Esophagus muscularis mucosa (tissue), 4 donors: ENCODE measurements at regions not wholly inside any gene's neighbourhood (a gene's known extent, or its start where the extent isn't known, plus 50 kb on each side); places are given as distances from the start of the nearest gene placed in this dataset.
"Not testable (repeated sequence)": the region's sequence is repeated elsewhere in the genome, so short reads cannot be mapped to it uniquely, and the experiment has no call there.

ENCODE experiments used
- DNase-seq: peaks from one replicate; pipeline ENCODE4 v3.0.0-alpha.2; 2017; ENCODE audit errors: extremely low spot score
- H3K27ac ChIP-seq, 4 donors: fragments of 200-600 bp; sonication (generic); replicated peaks in 1 of 4; 1 replicate in 3 of 4; 2 replicates in 1 of 4; pipeline ENCODE4 v1.5.1; 2016 to 2019; ENCODE audit warnings: mild to moderate bottlenecking in 1 of 4
- H3K27me3 ChIP-seq, 4 donors: fragments of 200-600 bp; sonication (generic); one replicate each; pipeline versions ENCODE4 v1.5.1 to v1.6.0; 2016 to 2019
- H3K36me3 ChIP-seq, 4 donors: fragments of 200-600 bp; sonication (generic); one replicate each; pipeline ENCODE4 v1.5.1; 2016 to 2019
- H3K4me1 ChIP-seq, 4 donors: fragments of 200-600 bp; sonication (generic); one replicate each; pipeline ENCODE4 v1.5.1; 2016 to 2019
- H3K4me3 ChIP-seq, 4 donors: fragments of 200-600 bp; sonication (generic); 1 replicate in 2 of 4; 2 replicates in 2 of 4; pipeline ENCODE4 v1.5.1; 2016 to 2019; ENCODE audit warnings: mild to moderate bottlenecking in 4 of 4, moderate library complexity in 1 of 4
- H3K9me3 ChIP-seq, 4 donors: fragments of 200-600 bp; sonication (generic); 1 replicate in 3 of 4; 2 replicates in 1 of 4; pipeline ENCODE4 v1.5.1; 2016 to 2019
- CTCF ChIP-seq, 3 experiments: fragments of 200-600 bp in 2 of 3; fragments of 450-650 bp in 1 of 3; sonication (generic) in 2 of 3; IDR thresholded peaks; one replicate each; pipeline ENCODE4 v1.5.1; 2017 to 2019; ENCODE audit warnings: antibody characterized with exemption in 3 of 3, mild to moderate bottlenecking in 2 of 3, moderate library complexity in 1 of 3
- EP300 ChIP-seq: sonication (generic); formaldehyde crosslinking; IDR thresholded peaks from one replicate; pipeline ENCODE4 v1.6.1; 2017; ENCODE audit warnings: antibody characterized with exemption
- POLR2A ChIP-seq: fragments of 450-650 bp; IDR thresholded peaks from one replicate; pipeline ENCODE4 v1.6.1; 2017; ENCODE audit warnings: antibody characterized with exemption, moderate library complexity, mild to moderate bottlenecking, low read depth
- POLR2AphosphoS5 ChIP-seq, 2 donors: sonication (generic); formaldehyde crosslinking; IDR thresholded peaks; one replicate each; pipeline ENCODE4 v1.6.1; 2017; ENCODE audit warnings: antibody characterized with exemption in 2 of 2
- whole genome bisulfite sequencing: methylation state at CpG from one replicate; pipeline ENCODE4 v1.1.5; 2018; 5-methylcytosine and 5-hydroxymethylcytosine counted together
- intact Hi-C: fragments of 100-400 bp; cut with DNase I; formaldehyde crosslinking; loops from one replicate; pipeline ENCODE4 v1.15.1; 2023

- WGBS, result 89% methylated on average over 7 of the region's 7 CpGs
- Histone ChIP-seq H3K27ac (no peak overlapping the region), H3K36me3 (no peaks in the 10 kb centered on the region), H3K4me3 (no peak overlapping the region), H3K9me3 (no peaks in the 10 kb centered on the region), H3K27me3 (peaks cover 0 to 19% (median 0%) of the 10 kb centered on the region in 4 donors), H3K4me1 (no peaks in the 10 kb centered on the region)
- no peak for DNase-seq
- no peak for TF ChIP-seq EP300
- no peak for TF ChIP-seq CTCF (IDR thresholded peaks at IDR 0.05)
- no peak for TF ChIP-seq POLR2AphosphoS5 (IDR thresholded peaks at IDR 0.05)
- TF ChIP-seq POLR2A, result no peak
- intact Hi-C loops, result no loop called here
Observed at GRCh38 chr20:36082315-36082915, 72.1 kb upstream of the EPB41L1 start.

GRCh38 chr20:36083200-36083599, 71.3 kb upstream of the EPB41L1 start:
- H3K9me3 ChIP-seq, intact Hi-C loops, H3K27ac ChIP-seq, H3K4me1 ChIP-seq, DNase-seq, H3K36me3 ChIP-seq, H3K4me3 ChIP-seq: not testable (repeated sequence)
- WGBS, result 78% methylated on average over 4 of the region's 4 CpGs
- H3K27me3 ChIP-seq, result peaks cover 0 to 11% (median 0%) of the 10 kb centered on the region in 4 donors

GRCh38 chr20:36084356-36084755, 70.2 kb upstream of the EPB41L1 start:
- H3K4me1 ChIP-seq, result no peaks in the 10 kb centered on the region
- TF ChIP-seq POLR2AphosphoS5 (IDR thresholded peaks at IDR 0.05) (no peak), POLR2A (no peak), CTCF (IDR thresholded peaks at IDR 0.05) (no peak), EP300 (no peak)
- no peaks in the 10 kb centered on the region for H3K27me3 ChIP-seq
- no peak for DNase-seq
- 82% methylated on average over 3 of the region's 3 CpGs for WGBS
- no peaks in the 10 kb centered on the region for H3K9me3 ChIP-seq
- intact Hi-C loops, result no loop called here
- no peak overlapping the region for H3K4me3 ChIP-seq
- H3K36me3 ChIP-seq, result no peaks in the 10 kb centered on the region
- no peak overlapping the region for H3K27ac ChIP-seq

GRCh38 chr20:36084897-36085613, 69.5 kb upstream of the EPB41L1 start:
- Histone ChIP-seq H3K9me3 (no peaks in the 10 kb centered on the region), H3K27me3 (peaks cover 0 to 7% (median 0%) of the 10 kb centered on the region in 4 donors), H3K36me3 (no peaks in the 10 kb centered on the region), H3K27ac (no peak overlapping the region), H3K4me1 (no peaks in the 10 kb centered on the region), H3K4me3 (no peak overlapping the region)
- TF ChIP-seq CTCF (IDR thresholded peaks at IDR 0.05) (no peak), EP300 (no peak), POLR2AphosphoS5 (IDR thresholded peaks at IDR 0.05) (no peak), POLR2A (no peak)
- no peak for DNase-seq
- intact Hi-C loops, result no loop called here
- 77% methylated on average over 4 of the region's 4 CpGs for WGBS

- Histone ChIP-seq H3K9me3 (no peaks in the 10 kb centered on the region), H3K27ac (no peak overlapping the region), H3K27me3 (peaks cover 0 to 14% (median 0%) of the 10 kb centered on the region in 4 donors), H3K36me3 (no peaks in the 10 kb centered on the region), H3K4me1 (no peaks in the 10 kb centered on the region), H3K4me3 (no peak overlapping the region)
- no peak for DNase-seq
- WGBS, result 78% methylated on average over 3 of the region's 3 CpGs
- no peak for TF ChIP-seq POLR2AphosphoS5 (IDR thresholded peaks at IDR 0.05)
- TF ChIP-seq CTCF (IDR thresholded peaks at IDR 0.05), result no peak
- TF ChIP-seq EP300, result no peak
- TF ChIP-seq POLR2A, result no peak
- intact Hi-C loops, result no loop called here
Observed at GRCh38 chr20:36085686-36086267, 68.8 kb upstream of the EPB41L1 start.
